Naive thymus-derived CD4-positive, alpha-beta T cell (primary cell): ENCODE measurements at regions not wholly inside any gene's neighbourhood (a gene's known extent, or its start where the extent isn't known, plus 50 kb on each side); places are given as distances from the start of the nearest gene placed in this dataset.
A peak's percentile ranks its signal among the peaks of the same experiment; 100 is the strongest.

Source experiments
- ATAC-seq: fragments of 150-1000 bp; cut with Tn5 transposase; 2 replicates; pipeline ENCODE4 v1.10.0; 2021; ENCODE audit warnings: mild to moderate bottlenecking, moderate library complexity
- CTCF ChIA-PET: fragments of 350-600 bp; sonication (Branson Sonifier 250); formaldehyde crosslinking; loops from one replicate; lab custom pipeline; 2021; ENCODE audit warnings: antibody characterized with exemption; lab: Charles Lee
- POLR2A ChIA-PET: fragments of 350-600 bp; sonication (Branson Sonifier 250); formaldehyde crosslinking; loops from one replicate; lab custom pipeline; 2021; ENCODE audit warnings: antibody characterized with exemption, inconsistent platforms; lab: Charles Lee
- DNase-seq, 9 donors: peaks; one replicate each; pipeline versions ENCODE4 v3.0.0 to v3.0.0-alpha.2; 2020 to 2022; ENCODE audit warnings: mixed read lengths in 1 of 9
- H3K27ac ChIP-seq: one replicate; pipeline ENCODE4 v1.7.0; 2013; ENCODE audit warnings: mild to moderate bottlenecking, low read depth, low read length, moderate library complexity
- H3K27me3 ChIP-seq, 2 donors: one replicate each; pipeline ENCODE4 v1.7.0; 2013; ENCODE audit warnings: low read length in 2 of 2, mild to moderate bottlenecking in 2 of 2, moderate library complexity in 2 of 2; ENCODE audit not compliant: control insufficient read depth in 2 of 2, insufficient read depth in 2 of 2
- H3K36me3 ChIP-seq, 3 experiments: 1 replicate in 2 of 3; 2 replicates in 1 of 3; pipeline ENCODE4 v1.7.0; 2013; ENCODE audit warnings: low read length in 3 of 3, mild to moderate bottlenecking in 3 of 3, moderate library complexity in 1 of 3; ENCODE audit not compliant: insufficient read depth in 3 of 3, control insufficient read depth in 2 of 3
- H3K4me1 ChIP-seq, 2 donors: one replicate each; pipeline ENCODE4 v1.7.0; 2013; ENCODE audit warnings: low read length in 2 of 2, mild to moderate bottlenecking in 2 of 2, moderate library complexity in 1 of 2; ENCODE audit not compliant: control insufficient read depth in 2 of 2, insufficient read depth in 2 of 2
- H3K4me3 ChIP-seq: 2 replicates; pipeline ENCODE4 v1.7.0; 2013; ENCODE audit warnings: mild to moderate bottlenecking, low read length
- H3K9me3 ChIP-seq, 3 experiments: 1 replicate in 2 of 3; 2 replicates in 1 of 3; pipeline ENCODE4 v1.7.0; 2013; ENCODE audit warnings: low read length in 3 of 3; ENCODE audit not compliant: control insufficient read depth in 2 of 3
- H3K27ac Mint-ChIP-seq, 9 donors: one replicate each; pipeline ENCODE4 v1.8.0; 2020 to 2022; ENCODE audit warnings: mixed read lengths in 9 of 9, mild to moderate bottlenecking in 8 of 9, moderate library complexity in 5 of 9, inconsistent platforms in 2 of 9
- H3K27me3 Mint-ChIP-seq, 5 donors: one replicate each; pipeline ENCODE4 v1.8.0; 2021 to 2022; ENCODE audit warnings: mixed read lengths in 5 of 5, mild to moderate bottlenecking in 1 of 5
- H3K36me3 Mint-ChIP-seq, 5 donors: one replicate each; pipeline ENCODE4 v1.8.0; 2020 to 2022; ENCODE audit warnings: mixed read lengths in 5 of 5, mild to moderate bottlenecking in 3 of 5, inconsistent platforms in 1 of 5
- H3K4me1 Mint-ChIP-seq, 7 donors: one replicate each; pipeline ENCODE4 v1.8.0; 2020 to 2022; ENCODE audit warnings: mixed read lengths in 7 of 7, mild to moderate bottlenecking in 3 of 7, inconsistent platforms in 1 of 7
- H3K4me3 Mint-ChIP-seq, 10 donors: one replicate each; pipeline ENCODE4 v1.8.0; 2020 to 2022; ENCODE audit warnings: mild to moderate bottlenecking in 10 of 10, mixed read lengths in 10 of 10, moderate library complexity in 6 of 10, inconsistent platforms in 2 of 10
- H3K9me3 Mint-ChIP-seq, 11 donors: one replicate each; pipeline ENCODE4 v1.8.0; 2020 to 2022; ENCODE audit warnings: mixed read lengths in 11 of 11, mild to moderate bottlenecking in 4 of 11, inconsistent platforms in 1 of 11, moderate library complexity in 1 of 11
- intact Hi-C, 2 donors: fragments of 100-400 bp; cut with micrococcal nuclease; formaldehyde crosslinking; loops; one replicate each; pipeline ENCODE4 v1.15.1; 2023

GRCh38 chr2:168401771-168402170 is 54.3 kb upstream of the CERS6 start:
- Mint-ChIP-seq H3K27ac (peak overlapping the region in 1 of 9 donors; percentile 0), H3K36me3 (peaks cover 0 to 8% (median 0%) of the 10 kb centered on the region in 5 donors), H3K9me3 (peaks cover 0 to 14% (median 0%) of the 10 kb centered on the region in 11 donors), H3K27me3 (peaks cover 0 to 37% (median 0%) of the 10 kb centered on the region in 5 donors), H3K4me1 (peaks cover 6 to 18% (median 13%) of the 10 kb centered on the region in 7 donors), H3K4me3 (no peak overlapping the region)
- Histone ChIP-seq H3K27ac (no peak overlapping the region), H3K9me3 (no peaks in the 10 kb centered on the region), H3K4me3 (no peak overlapping the region), H3K36me3 (no peaks in the 10 kb centered on the region), H3K4me1 (peaks cover 0 to 10% of the 10 kb centered on the region in 2 donors), H3K27me3 (no peaks in the 10 kb centered on the region)
- ChIA-PET CTCF (no interaction called here), POLR2A (no interaction called here)
- intact Hi-C loops = loop anchor here in 1 of 2 donors (5.0 kb wide), 1 partner anchor 56 kb away; the partner anchor contains the start of gene CERS6
- no peak for ATAC-seq
- DNase-seq = no peak

- ChIA-PET CTCF (no interaction called here), POLR2A (no interaction called here)
- H3K9me3 ChIP-seq = no peaks in the 10 kb centered on the region
- Mint-ChIP-seq H3K4me3 (no peak overlapping the region), H3K9me3 (peaks cover 0 to 14% (median 2%) of the 10 kb centered on the region in 11 donors), H3K4me1 (peaks cover 6 to 18% (median 13%) of the 10 kb centered on the region in 7 donors), H3K27ac (no peak overlapping the region), H3K27me3 (peaks cover 0 to 37% (median 0%) of the 10 kb centered on the region in 5 donors), H3K36me3 (peaks cover 0 to 8% (median 0%) of the 10 kb centered on the region in 5 donors)
- DNase-seq (no peak), ATAC-seq (no peak)
- no peaks in the 10 kb centered on the region for H3K27me3 ChIP-seq
- H3K4me3 ChIP-seq = no peak overlapping the region
- H3K36me3 ChIP-seq = no peaks in the 10 kb centered on the region
- H3K4me1 ChIP-seq = peaks cover 0 to 10% of the 10 kb centered on the region in 2 donors
- H3K27ac ChIP-seq = no peak overlapping the region
- intact Hi-C loops = loop anchor here in 1 of 2 donors (5.0 kb wide), 1 partner anchor 55 kb away; the partner anchor contains the start of gene CERS6
Measured at GRCh38 chr2:168402531-168402930, 53.5 kb upstream of the CERS6 start.

- Histone ChIP-seq H3K9me3 (no peaks in the 10 kb centered on the region), H3K4me1 (peaks cover 0 to 10% of the 10 kb centered on the region in 2 donors), H3K4me3 (no peak overlapping the region), H3K27me3 (no peaks in the 10 kb centered on the region), H3K36me3 (no peaks in the 10 kb centered on the region), H3K27ac (no peak overlapping the region)
- H3K36me3 Mint-ChIP-seq = peaks cover 0 to 8% (median 0%) of the 10 kb centered on the region in 5 donors
- DNase-seq (peak in 5 of 9 donors; percentile 4 to 19 (median 11)), ATAC-seq (peak; percentile 40)
- H3K27me3 Mint-ChIP-seq = peaks cover 0 to 36% (median 0%) of the 10 kb centered on the region in 5 donors
- intact Hi-C loops = loop anchor here in 1 of 2 donors (5.0 kb wide), 1 partner anchor 54 kb away; the partner anchor contains the start of gene CERS6
- ChIA-PET CTCF (interaction anchor here (0.6 to 1.2 kb wide), 3 partner anchors 23 to 90 kb away, joined by 3 read pairs; no protein-coding TSS in a partner anchor), POLR2A (no interaction called here)
- peak overlapping the region in 2 of 10 donors; percentile 20 to 27 for H3K4me3 Mint-ChIP-seq
- H3K4me1 Mint-ChIP-seq = peaks cover 6 to 18% (median 13%) of the 10 kb centered on the region in 7 donors
- peaks cover 0 to 20% (median 6%) of the 10 kb centered on the region in 11 donors for H3K9me3 Mint-ChIP-seq
- peak overlapping the region in 2 of 9 donors; percentile 4 to 33 for H3K27ac Mint-ChIP-seq
Measured at GRCh38 chr2:168403736-168404135, 52.3 kb upstream of the CERS6 start.

- ATAC-seq = no peak
Measured at GRCh38 chr2:168404764-168405163, 51.3 kb upstream of the CERS6 start.

More at GRCh38 chr2:168404764-168405163, 51.3 kb upstream of the CERS6 start:
- ChIA-PET CTCF (interaction anchor here (1.1 kb wide), 1 partner anchor 86 kb away, joined by 3 read pairs; no protein-coding TSS in a partner anchor), POLR2A (no interaction called here)
- H3K4me1 Mint-ChIP-seq = peaks cover 6 to 18% (median 13%) of the 10 kb centered on the region in 7 donors
- peaks cover 0 to 31% (median 0%) of the 10 kb centered on the region in 5 donors for H3K27me3 Mint-ChIP-seq
- intact Hi-C loops = loop anchor here in 1 of 2 donors (5.0 kb wide), 1 partner anchor 53 kb away; the partner anchor contains the start of gene CERS6
- no peaks in the 10 kb centered on the region for H3K9me3 ChIP-seq
- peaks cover 0 to 10% of the 10 kb centered on the region in 2 donors for H3K4me1 ChIP-seq
- H3K27me3 ChIP-seq = no peaks in the 10 kb centered on the region
- H3K36me3 Mint-ChIP-seq = peaks cover 0 to 6% (median 0%) of the 10 kb centered on the region in 5 donors
- H3K27ac ChIP-seq = no peak overlapping the region
- no peak overlapping the region for H3K27ac Mint-ChIP-seq
- no peak overlapping the region for H3K4me3 Mint-ChIP-seq
- no peak overlapping the region for H3K4me3 ChIP-seq
- peaks cover 0 to 15% (median 3%) of the 10 kb centered on the region in 11 donors for H3K9me3 Mint-ChIP-seq
- no peaks in the 10 kb centered on the region for H3K36me3 ChIP-seq
- DNase-seq = no peak
